ENCODE measurements at regions not wholly inside any gene's neighbourhood (a gene's known extent, or its start where the extent isn't known, plus 50 kb on each side); places are given as distances from the start of the nearest gene placed in this dataset.

- TF ChIP-seq BCLAF1 (IDR thresholded peaks at IDR 0.05) (no peak), ZBTB11 (CRISPR knock-in tag; IDR thresholded peaks at IDR 0.05) (no peak), FOXK2 (IDR thresholded peaks at IDR 0.05) (no peak)
These were observed 782.5 kb upstream of the INTU start (continued) for GRCh38 chr4:126850286-126850685.

- H3K9me3 ChIP-seq (replicated peaks; ENCODE audit: control insufficient read depth, insufficient read depth, low read length): no peaks in the 10 kb centered on the region
- H3K4me1 ChIP-seq (ENCODE audit: control insufficient read depth, insufficient read depth, low read length): no peaks in the 10 kb centered on the region
- no peak overlapping the region for H2AFZ ChIP-seq (ENCODE audit: control insufficient read depth, low read depth, low read length)
- no peak overlapping the region for H3K4me3 ChIP-seq
- no TSS peak for BruUV-seq (replicated peaks)
- DNase-seq (ENCODE audit: low read depth, low spot score): no peak
- no peak for ATAC-seq
- intact Hi-C loops (cut with micrococcal nuclease; ENCODE audit: unreplicated experiment) (no loop called here), in situ Hi-C loops (cut with MboI) (no loop called here)
- H3K36me3 ChIP-seq (ENCODE audit: control insufficient read depth in 2 of 2, insufficient read depth in 2 of 2, low read length in 1 of 2): no peaks in the 10 kb centered on the region
- H3K9ac ChIP-seq (ENCODE audit: control insufficient read depth, insufficient read depth, low read length): no peak overlapping the region
- WGBS (ENCODE audit: insufficient coverage, insufficient replicate concordance, low lambda C conversion rate, missing lambda C conversion rate): 59% methylated on average over 1 of the region's 1 CpG
- CTCF ChIA-PET: interaction anchor here (1.0 kb wide), 1 partner anchor 10 kb away, joined by 3 read pairs; no protein-coding TSS in a partner anchor
- no peaks in the 10 kb centered on the region for H3K27me3 ChIP-seq (replicated peaks in 1 of 2; ENCODE audit: control insufficient read depth in 2 of 2, insufficient read depth in 2 of 2, low read length in 1 of 2)
- H4K20me1 ChIP-seq (ENCODE audit: control insufficient read depth, insufficient read depth): no peaks in the 10 kb centered on the region
- RAD21 ChIA-PET (ENCODE audit: unreplicated experiment): no interaction called here
- H3K4me2 ChIP-seq (ENCODE audit: control insufficient read depth, insufficient read depth): no peak overlapping the region
- H3K79me2 ChIP-seq (ENCODE audit: control insufficient read depth, insufficient read depth, low read length): no peaks in the 10 kb centered on the region
- SMC1A ChIA-PET (ENCODE audit: uncharacterized antibody, unreplicated experiment): no interaction called here
- POLR2A ChIA-PET: no interaction called here
- no peak for FAIRE-seq
- H3K27ac ChIP-seq (ENCODE audit: control insufficient read depth, insufficient read depth): no peak overlapping the region
- TF ChIP-seq RCOR1 (conservative IDR thresholded peaks at IDR 0.05; ENCODE audit: low read depth, low read length) (no peak), MEF2B (IDR thresholded peaks at IDR 0.05; ENCODE audit: partially characterized antibody, poor library complexity, severe bottlenecking) (no peak), USF1 (IDR thresholded peaks at IDR 0.05; ENCODE audit: borderline replicate concordance, extremely low read length, insufficient read depth, low read depth, low read length) (no peak), ZZZ3 (IDR thresholded peaks at IDR 0.05; ENCODE audit: control insufficient read depth, insufficient read length, low read depth) (no peak), NR2F1 (conservative IDR thresholded peaks at IDR 0.05) (no peak), PAX5 (IDR thresholded peaks at IDR 0.05; ENCODE audit: borderline replicate concordance, low read depth, low read length) (no peak), LARP7 (IDR thresholded peaks at IDR 0.05) (no peak), BCL3 (IDR thresholded peaks at IDR 0.05; ENCODE audit: borderline replicate concordance, insufficient read depth, low read depth, low read length, poor library complexity, severe bottlenecking) (no peak), HDGF (IDR thresholded peaks at IDR 0.05) (no peak)
These were observed 781.4 kb upstream of the INTU start for GRCh38 chr4:126851391-126851790.
